CD14-positive monocyte (primary cell): ENCODE measurements at regions not wholly inside any gene's neighbourhood (a gene's known extent, or its start where the extent isn't known, plus 50 kb on each side); places are given as distances from the start of the nearest gene placed in this dataset.

ENCODE experiments used
- DNase-seq, 3 donors: peaks; one replicate each; pipeline ENCODE4 v3.0.0-alpha.2; 2011 to 2022
- H2AFZ ChIP-seq: 2 replicates; pipeline ENCODE4 v1.6.0; 2012; ENCODE audit warnings: mild to moderate bottlenecking, low read depth, low read length, inconsistent platforms; ENCODE audit not compliant: insufficient read depth, poor library complexity, severe bottlenecking
- H3K27ac ChIP-seq, 2 donors: 1 replicate in 1 of 2; 2 replicates in 1 of 2; pipeline ENCODE4 v1.5.1; 2012 to 2013; ENCODE audit warnings: low read length in 2 of 2, control low read depth in 1 of 2, inconsistent platforms in 1 of 2, low read depth in 1 of 2, mild to moderate bottlenecking in 1 of 2
- H3K27me3 ChIP-seq, 2 donors: one replicate each; pipeline versions ENCODE4 v1.6.0 to v1.6.1; 2011 to 2013; ENCODE audit warnings: low read length in 2 of 2; ENCODE audit not compliant: control insufficient read depth in 2 of 2, insufficient read depth in 2 of 2
- H3K36me3 ChIP-seq, 2 donors: replicated peaks in 1 of 2; 1 replicate in 1 of 2; 2 replicates in 1 of 2; pipeline versions ENCODE4 v1.5.1 to v1.6.1; 2012 to 2013; ENCODE audit warnings: low read length in 2 of 2, control low read depth in 1 of 2, inconsistent platforms in 1 of 2, mild to moderate bottlenecking in 1 of 2; ENCODE audit not compliant: insufficient read depth in 2 of 2, control insufficient read depth in 1 of 2
- H3K4me1 ChIP-seq, 2 donors: 1 replicate in 1 of 2; 2 replicates in 1 of 2; pipeline versions ENCODE4 v1.5.1 to v1.6.1; 2012 to 2013; ENCODE audit warnings: low read length in 2 of 2, control low read depth in 1 of 2, inconsistent platforms in 1 of 2, mild to moderate bottlenecking in 1 of 2, moderate library complexity in 1 of 2; ENCODE audit not compliant: insufficient read depth in 2 of 2, control insufficient read depth in 1 of 2
- H3K4me2 ChIP-seq: replicated peaks from 2 replicates; pipeline ENCODE3; 2012; ENCODE audit warnings: low read length, moderate library complexity, mild to moderate bottlenecking; ENCODE audit not compliant: poor library complexity, severe bottlenecking; ENCODE audit errors: extremely low read depth
- H3K4me3 ChIP-seq, 3 experiments: fragments of 200-600 bp in 1 of 3; sonication (generic) in 1 of 3; replicated peaks in 1 of 3; 1 replicate in 2 of 3; 2 replicates in 1 of 3; pipeline ENCODE4 v1.5.1; 2011 to 2013; ENCODE audit warnings: low read length in 3 of 3, mild to moderate bottlenecking in 3 of 3, control low read depth in 2 of 3, low read depth in 2 of 3, inconsistent platforms in 1 of 3, moderate library complexity in 1 of 3
- H3K79me2 ChIP-seq: 2 replicates; pipeline ENCODE4 v1.6.0; 2012; ENCODE audit warnings: mild to moderate bottlenecking, control low read depth, inconsistent platforms, low read length, moderate library complexity; ENCODE audit not compliant: insufficient read depth
- H3K9ac ChIP-seq: 2 replicates; pipeline ENCODE4 v1.6.0; 2017; ENCODE audit warnings: low read length, mild to moderate bottlenecking; ENCODE audit not compliant: insufficient read depth, poor library complexity, severe bottlenecking
- H3K9me3 ChIP-seq, 2 donors: replicated peaks in 1 of 2; 1 replicate in 1 of 2; 2 replicates in 1 of 2; pipeline versions ENCODE4 v1.5.1 to v1.6.1; 2012 to 2013; ENCODE audit warnings: low read length in 2 of 2, control low read depth in 1 of 2; ENCODE audit not compliant: control insufficient read depth in 1 of 2, insufficient read depth in 1 of 2
- H4K20me1 ChIP-seq: 2 replicates; pipeline ENCODE4 v1.6.0; 2012; ENCODE audit warnings: mild to moderate bottlenecking, low read length, control low read depth, moderate library complexity; ENCODE audit not compliant: insufficient read depth
- H3K27ac Mint-ChIP-seq, 7 donors: one replicate each; pipeline ENCODE4 v1.8.0; 2020; ENCODE audit warnings: mild to moderate bottlenecking in 7 of 7, mixed read lengths in 7 of 7, moderate library complexity in 6 of 7, inconsistent platforms in 2 of 7
- H3K27me3 Mint-ChIP-seq, 3 donors: one replicate each; pipeline ENCODE4 v1.8.0; 2021 to 2022; ENCODE audit warnings: low read depth in 3 of 3, mild to moderate bottlenecking in 3 of 3, mixed read lengths in 3 of 3, moderate library complexity in 3 of 3, inconsistent platforms in 1 of 3
- H3K36me3 Mint-ChIP-seq, 2 donors: one replicate each; pipeline ENCODE4 v1.8.0; 2020; ENCODE audit warnings: mixed read lengths in 2 of 2, inconsistent platforms in 1 of 2, mild to moderate bottlenecking in 1 of 2
- H3K4me1 Mint-ChIP-seq: one replicate; pipeline ENCODE4 v1.8.0; 2020; ENCODE audit warnings: mild to moderate bottlenecking, mixed read lengths
- H3K4me3 Mint-ChIP-seq, 2 donors: one replicate each; pipeline ENCODE4 v1.8.0; 2020; ENCODE audit warnings: mild to moderate bottlenecking in 2 of 2, mixed read lengths in 2 of 2, moderate library complexity in 1 of 2
- H3K9me3 Mint-ChIP-seq, 7 donors: one replicate each; pipeline ENCODE4 v1.8.0; 2020 to 2022; ENCODE audit warnings: mixed read lengths in 7 of 7, mild to moderate bottlenecking in 6 of 7, moderate library complexity in 6 of 7, inconsistent platforms in 2 of 7
- WGBS: methylation state at CpG from one replicate; pipeline ENCODE4 v1.1.5; 2013; ENCODE audit warnings: missing lambda C conversion rate; ENCODE audit not compliant: insufficient coverage; 5-methylcytosine and 5-hydroxymethylcytosine counted together
- intact Hi-C, 2 donors: fragments of 100-400 bp; cut with micrococcal nuclease; formaldehyde crosslinking; loops; one replicate each; pipeline versions ENCODE4 v1.15.0 to v1.15.1; 2023
- TF ChIP-seq, protein P1 (sequence below): fragments of 200-600 bp; IDR thresholded peaks from one replicate; pipeline ENCODE4 v1.8.0; 2022; ENCODE audit warnings: antibody characterized with exemption, mild to moderate bottlenecking

DNA sequence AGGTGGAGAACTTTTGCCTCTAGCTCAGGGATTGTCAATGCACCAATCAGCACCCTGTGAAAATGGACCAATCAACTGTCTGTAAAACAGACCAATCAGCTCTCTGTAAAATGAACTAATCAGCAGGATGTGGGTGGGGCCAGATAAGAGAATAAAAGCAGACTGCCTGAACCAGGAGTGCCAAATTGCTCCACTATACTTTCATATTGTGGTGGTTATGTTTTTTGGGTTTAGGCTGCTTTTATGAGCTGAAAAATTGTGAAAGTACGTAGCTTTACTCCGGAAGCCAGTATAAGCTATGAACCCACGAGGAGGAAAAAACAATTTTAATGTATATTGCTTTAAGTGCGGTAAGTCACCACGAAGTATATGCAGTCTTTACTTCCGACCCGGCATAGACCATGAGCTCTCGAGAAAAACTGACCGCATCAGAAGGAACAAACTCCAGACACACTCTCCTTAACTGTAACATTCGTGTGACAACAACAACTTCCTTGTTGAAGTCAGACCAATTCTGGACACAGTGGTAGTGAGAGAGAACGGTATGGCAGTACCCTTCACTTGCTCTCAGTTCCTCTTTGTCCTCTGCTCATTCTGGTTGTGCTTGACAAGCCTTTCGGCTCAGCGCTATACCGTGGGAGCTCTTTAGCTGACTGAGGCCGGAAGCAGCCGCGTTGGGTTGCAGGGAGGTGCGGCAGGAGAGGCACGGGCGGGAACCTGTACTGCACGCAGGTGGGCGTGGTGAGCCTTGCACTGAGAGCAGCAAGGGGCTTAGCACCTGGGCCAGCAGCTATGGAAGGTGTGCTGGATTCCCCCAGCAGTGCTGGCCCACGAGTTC lies 81.9 kb upstream of the E2F3 start:
- DNase-seq, result peak; percentile 94 to 96 (median 96)
- Histone ChIP-seq H3K36me3 (no peaks in the 10 kb centered on the region), H3K27me3 (no peaks in the 10 kb centered on the region), H4K20me1 (no peaks in the 10 kb centered on the region), H3K4me1 (peaks cover 9 to 13% of the 10 kb centered on the region in 2 donors), H3K79me2 (no peaks in the 10 kb centered on the region), H3K27ac (peak overlapping the region; percentile 81 to 90), H3K4me3 (peak overlapping the region; percentile 28 to 82 (median 70)), H3K9ac (peak overlapping the region; percentile 66), H3K9me3 (peaks cover 0 to 8% of the 10 kb centered on the region in 2 donors), H2AFZ (peak overlapping the region; percentile 52), H3K4me2 (peak overlapping the region; percentile 57)
- Mint-ChIP-seq H3K9me3 (peaks cover 3 to 15% (median 10%) of the 10 kb centered on the region in 7 donors), H3K4me1 (peaks cover 15% of the 10 kb centered on the region), H3K36me3 (no peaks in the 10 kb centered on the region), H3K27me3 (peaks cover 0 to 1% (median 0%) of the 10 kb centered on the region in 3 donors), H3K4me3 (peak overlapping the region; percentile 76 to 91), H3K27ac (peak overlapping the region; percentile 93 to 98 (median 94))
- TF ChIP-seq, protein P1, sequence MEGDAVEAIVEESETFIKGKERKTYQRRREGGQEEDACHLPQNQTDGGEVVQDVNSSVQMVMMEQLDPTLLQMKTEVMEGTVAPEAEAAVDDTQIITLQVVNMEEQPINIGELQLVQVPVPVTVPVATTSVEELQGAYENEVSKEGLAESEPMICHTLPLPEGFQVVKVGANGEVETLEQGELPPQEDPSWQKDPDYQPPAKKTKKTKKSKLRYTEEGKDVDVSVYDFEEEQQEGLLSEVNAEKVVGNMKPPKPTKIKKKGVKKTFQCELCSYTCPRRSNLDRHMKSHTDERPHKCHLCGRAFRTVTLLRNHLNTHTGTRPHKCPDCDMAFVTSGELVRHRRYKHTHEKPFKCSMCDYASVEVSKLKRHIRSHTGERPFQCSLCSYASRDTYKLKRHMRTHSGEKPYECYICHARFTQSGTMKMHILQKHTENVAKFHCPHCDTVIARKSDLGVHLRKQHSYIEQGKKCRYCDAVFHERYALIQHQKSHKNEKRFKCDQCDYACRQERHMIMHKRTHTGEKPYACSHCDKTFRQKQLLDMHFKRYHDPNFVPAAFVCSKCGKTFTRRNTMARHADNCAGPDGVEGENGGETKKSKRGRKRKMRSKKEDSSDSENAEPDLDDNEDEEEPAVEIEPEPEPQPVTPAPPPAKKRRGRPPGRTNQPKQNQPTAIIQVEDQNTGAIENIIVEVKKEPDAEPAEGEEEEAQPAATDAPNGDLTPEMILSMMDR, result no peak
- 3% methylated on average over 17 of the region's 23 CpGs for WGBS
- intact Hi-C loops, result loop anchor here (5.0 to 10.0 kb wide), 2 partner anchors 83 to 215 kb away; partner anchors contain the start of genes CDKAL1 (in 1 of the 2) and E2F3 (in 1 of the 2)

DNA sequence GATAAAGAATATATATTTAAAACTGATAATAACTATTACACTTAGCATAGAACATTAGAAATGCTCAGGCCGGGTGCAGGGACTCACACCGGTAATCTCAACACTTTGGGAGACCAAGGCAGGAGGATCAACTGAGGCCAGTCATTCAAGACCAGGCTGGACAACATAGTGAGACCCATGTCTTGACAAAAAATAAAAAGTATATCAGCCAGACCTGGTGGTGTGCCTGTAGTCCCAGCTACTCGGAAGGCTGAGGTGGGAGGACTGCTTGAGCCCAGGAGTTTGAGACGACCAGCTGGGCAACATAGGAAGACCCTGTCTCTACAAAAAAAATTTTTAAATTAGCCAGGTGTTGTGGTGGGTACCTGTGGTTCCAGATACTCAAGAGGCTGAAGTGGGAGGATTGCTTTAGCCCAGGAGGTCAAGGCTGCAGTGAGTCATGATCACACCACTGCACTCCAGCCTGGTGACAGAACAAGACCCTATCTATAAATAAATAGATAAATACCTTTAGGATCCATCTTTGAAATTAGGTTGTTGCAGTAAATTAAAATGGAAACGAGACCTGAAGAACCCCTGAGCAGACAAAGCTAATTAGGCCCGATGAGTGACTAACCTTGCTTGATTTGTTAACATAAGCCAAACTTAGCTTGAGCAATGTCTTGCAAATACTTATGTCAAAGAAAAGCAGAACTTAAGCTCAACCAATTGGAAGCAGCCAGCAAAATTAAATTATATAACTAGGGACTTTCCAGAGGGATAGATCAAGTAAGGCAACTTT lies 75.8 kb upstream of the E2F3 start:
- Mint-ChIP-seq H3K4me3 (no peak overlapping the region), H3K27ac (peak overlapping the region; percentile 79 to 90 (median 84))
- peak; percentile 85 to 93 (median 93) for DNase-seq

More for the DNA sequence above, 75.8 kb upstream of the E2F3 start:
- Histone ChIP-seq H3K9me3 (no peaks in the 10 kb centered on the region), H2AFZ (no peak overlapping the region), H4K20me1 (no peaks in the 10 kb centered on the region), H3K36me3 (no peaks in the 10 kb centered on the region), H3K79me2 (no peaks in the 10 kb centered on the region), H3K4me3 (no peak overlapping the region), H3K27ac (peak overlapping the region; percentile 71 to 79), H3K4me1 (peaks cover 10 to 13% of the 10 kb centered on the region in 2 donors), H3K27me3 (no peaks in the 10 kb centered on the region), H3K4me2 (no peak overlapping the region), H3K9ac (no peak overlapping the region)
- Mint-ChIP-seq H3K9me3 (peaks cover 0 to 4% (median 3%) of the 10 kb centered on the region in 7 donors), H3K4me1 (peaks cover 11% of the 10 kb centered on the region), H3K36me3 (no peaks in the 10 kb centered on the region), H3K27me3 (peaks cover 4 to 7% (median 5%) of the 10 kb centered on the region in 3 donors)
- TF ChIP-seq, protein P1, result no peak
- WGBS, result 60% methylated on average over 5 of the region's 6 CpGs
- intact Hi-C loops, result loop anchor here in 1 of 2 donors (5.0 to 10.0 kb wide), 2 partner anchors 76 to 209 kb away; partner anchors contain the start of genes CDKAL1 and E2F3
